ENCODE measurements at regions not wholly inside any gene's neighbourhood (a gene's known extent, or its start where the extent isn't known, plus 50 kb on each side); places are given as distances from the start of the nearest gene placed in this dataset.

DNA sequence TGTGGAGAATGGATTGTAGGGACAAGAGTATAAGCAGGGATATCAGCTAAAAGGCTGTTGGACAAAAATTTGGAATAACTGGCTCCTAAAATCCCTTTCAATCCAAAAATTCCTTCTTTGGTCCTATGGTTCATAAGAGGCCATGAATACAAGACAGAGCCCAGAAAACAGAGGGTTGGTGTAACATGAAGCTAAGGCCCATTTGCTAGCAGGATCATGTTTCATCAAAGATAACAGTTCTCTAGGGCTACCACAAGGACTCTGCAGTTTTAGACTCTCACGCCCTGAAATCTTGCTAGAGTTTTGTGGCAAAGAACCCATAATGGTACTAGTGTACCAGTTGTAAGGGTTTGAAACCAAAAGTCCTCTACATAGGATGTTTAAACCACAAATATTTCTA is 327.8 kb upstream of the TBX18 start:
- CTCF ChIA-PET, result no interaction called here
- POLR2A ChIA-PET, result no interaction called here

DNA sequence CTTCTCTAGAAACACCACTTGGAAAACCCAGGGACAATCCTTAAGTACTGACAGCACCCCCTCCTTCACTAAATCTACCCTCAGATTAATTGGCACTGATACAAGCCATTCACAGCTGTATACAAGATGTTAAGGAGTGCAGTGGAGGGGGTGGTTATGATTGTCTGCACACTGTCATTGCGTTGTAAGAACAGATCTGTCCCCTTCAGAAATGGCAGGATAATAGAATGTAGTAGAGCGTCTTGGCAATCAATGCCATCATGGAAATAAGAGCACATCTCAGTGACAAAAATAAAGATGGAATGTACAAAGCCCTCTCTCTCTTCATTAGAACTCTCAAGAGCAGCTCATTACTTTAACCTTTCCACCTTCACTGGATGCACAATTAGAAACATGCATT is 324.9 kb upstream of the TBX18 start:
- TF ChIP-seq, protein P1, sequence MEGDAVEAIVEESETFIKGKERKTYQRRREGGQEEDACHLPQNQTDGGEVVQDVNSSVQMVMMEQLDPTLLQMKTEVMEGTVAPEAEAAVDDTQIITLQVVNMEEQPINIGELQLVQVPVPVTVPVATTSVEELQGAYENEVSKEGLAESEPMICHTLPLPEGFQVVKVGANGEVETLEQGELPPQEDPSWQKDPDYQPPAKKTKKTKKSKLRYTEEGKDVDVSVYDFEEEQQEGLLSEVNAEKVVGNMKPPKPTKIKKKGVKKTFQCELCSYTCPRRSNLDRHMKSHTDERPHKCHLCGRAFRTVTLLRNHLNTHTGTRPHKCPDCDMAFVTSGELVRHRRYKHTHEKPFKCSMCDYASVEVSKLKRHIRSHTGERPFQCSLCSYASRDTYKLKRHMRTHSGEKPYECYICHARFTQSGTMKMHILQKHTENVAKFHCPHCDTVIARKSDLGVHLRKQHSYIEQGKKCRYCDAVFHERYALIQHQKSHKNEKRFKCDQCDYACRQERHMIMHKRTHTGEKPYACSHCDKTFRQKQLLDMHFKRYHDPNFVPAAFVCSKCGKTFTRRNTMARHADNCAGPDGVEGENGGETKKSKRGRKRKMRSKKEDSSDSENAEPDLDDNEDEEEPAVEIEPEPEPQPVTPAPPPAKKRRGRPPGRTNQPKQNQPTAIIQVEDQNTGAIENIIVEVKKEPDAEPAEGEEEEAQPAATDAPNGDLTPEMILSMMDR (IDR thresholded peaks at IDR 0.05; ENCODE audit: insufficient read depth, low read depth, low read length), result no peak
- no peak overlapping the region for H3K4me3 ChIP-seq (ENCODE audit: low read depth, low read length)
- CTCF ChIA-PET, result no interaction called here
- no peak for DNase-seq (ENCODE audit: low read depth)
- POLR2A ChIA-PET, result no interaction called here
- no peaks in the 10 kb centered on the region for H3K36me3 ChIP-seq (ENCODE audit: control insufficient read depth, insufficient read depth, low read length)
- no peaks in the 10 kb centered on the region for H3K27me3 ChIP-seq (ENCODE audit: control insufficient read depth, insufficient read depth, low read length)

More for the DNA sequence above, 327.8 kb upstream of the TBX18 start:
- no peak for DNase-seq (ENCODE audit: low read depth)
- Histone ChIP-seq H3K4me3 (ENCODE audit: low read depth, low read length) (no peak overlapping the region), H3K27me3 (ENCODE audit: control insufficient read depth, insufficient read depth, low read length) (no peaks in the 10 kb centered on the region), H3K36me3 (ENCODE audit: control insufficient read depth, insufficient read depth, low read length) (no peaks in the 10 kb centered on the region)
- TF ChIP-seq, protein P1 (IDR thresholded peaks at IDR 0.05; ENCODE audit: insufficient read depth, low read depth, low read length), result no peak

DNA sequence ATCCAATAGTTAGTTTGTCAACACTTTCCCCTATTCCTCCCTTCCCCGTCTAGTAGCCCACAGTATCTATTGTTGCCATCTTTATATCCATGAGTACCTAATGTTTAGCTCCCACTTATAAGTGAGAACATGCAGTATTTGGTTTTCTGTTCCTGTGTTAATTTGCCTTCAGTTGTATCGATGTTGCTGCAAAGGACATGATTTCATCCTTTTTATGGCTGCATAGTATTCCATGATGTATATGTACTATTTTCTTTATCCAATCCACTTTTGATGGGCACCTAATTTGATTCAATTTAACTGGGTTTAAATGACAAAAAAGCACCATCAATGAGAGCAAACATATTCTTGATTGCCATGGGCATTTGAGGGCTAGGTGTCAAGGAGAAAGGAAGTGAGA is 321.5 kb upstream of the TBX18 start:
- H3K27me3 ChIP-seq (ENCODE audit: control insufficient read depth, insufficient read depth, low read length), result no peaks in the 10 kb centered on the region
- H3K4me3 ChIP-seq (ENCODE audit: low read depth, low read length), result no peak overlapping the region
- ChIA-PET CTCF (no interaction called here), POLR2A (no interaction called here)
- no peak for DNase-seq (ENCODE audit: low read depth)
- TF ChIP-seq, protein P1 (IDR thresholded peaks at IDR 0.05; ENCODE audit: insufficient read depth, low read depth, low read length), result no peak
- H3K36me3 ChIP-seq (ENCODE audit: control insufficient read depth, insufficient read depth, low read length), result no peaks in the 10 kb centered on the region

DNA sequence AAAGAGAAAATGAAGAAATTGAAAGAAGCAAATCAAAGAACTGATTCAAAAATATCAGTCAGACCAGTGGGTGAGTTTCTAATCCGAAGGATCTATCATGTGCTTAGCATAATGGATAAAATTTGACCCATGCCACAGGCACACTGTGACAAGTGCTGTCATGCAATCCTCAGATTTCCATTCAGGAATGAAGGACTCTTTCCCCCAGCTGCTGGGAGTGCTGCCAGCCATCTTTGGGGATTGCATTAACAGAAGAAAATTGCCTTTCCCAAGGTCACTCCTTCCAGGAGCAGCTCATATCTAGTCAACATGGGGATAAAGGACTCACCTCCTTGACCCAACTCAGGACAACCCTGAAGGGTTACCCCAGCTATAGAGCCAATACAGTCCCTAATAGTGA is 316.7 kb upstream of the TBX18 start:
- POLR2A ChIA-PET, result no interaction called here

DNA sequence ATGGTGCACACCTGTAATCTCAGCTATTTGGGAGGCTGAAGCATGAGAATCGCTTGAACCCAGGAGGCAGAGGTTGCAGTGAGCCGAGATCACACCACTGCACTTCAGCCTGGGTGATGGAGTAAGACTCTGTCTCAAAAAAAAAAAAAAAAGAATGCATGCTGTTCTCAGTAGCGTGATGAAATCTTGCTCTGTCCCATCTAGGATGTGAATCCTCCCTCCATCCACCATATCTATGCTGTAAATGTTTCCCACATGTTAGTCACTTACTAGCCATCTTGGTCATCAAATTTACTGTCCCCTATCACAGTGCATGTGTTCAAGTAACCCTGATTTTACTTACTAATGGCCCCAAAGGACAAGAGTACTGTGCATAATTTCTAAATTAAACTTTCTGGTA is 315.4 kb upstream of the TBX18 start:
- DNase-seq (ENCODE audit: low read depth), result no peak
- POLR2A ChIA-PET, result no interaction called here
- Histone ChIP-seq H3K27me3 (ENCODE audit: control insufficient read depth, insufficient read depth, low read length) (no peaks in the 10 kb centered on the region), H3K36me3 (ENCODE audit: control insufficient read depth, insufficient read depth, low read length) (no peaks in the 10 kb centered on the region), H3K4me3 (ENCODE audit: low read depth, low read length) (no peak overlapping the region)
- TF ChIP-seq, protein P1 (IDR thresholded peaks at IDR 0.05; ENCODE audit: insufficient read depth, low read depth, low read length), result no peak
- CTCF ChIA-PET, result interaction anchor here (1.8 kb wide), 1 partner anchor 38 kb away, joined by 4 read pairs; no protein-coding TSS in a partner anchor

More for the DNA sequence above, 316.7 kb upstream of the TBX18 start:
- no peak overlapping the region for H3K4me3 ChIP-seq (ENCODE audit: low read depth, low read length)
- H3K36me3 ChIP-seq (ENCODE audit: control insufficient read depth, insufficient read depth, low read length), result no peaks in the 10 kb centered on the region
- no peak for DNase-seq (ENCODE audit: low read depth)
- CTCF ChIA-PET, result no interaction called here
- no peaks in the 10 kb centered on the region for H3K27me3 ChIP-seq (ENCODE audit: control insufficient read depth, insufficient read depth, low read length)
- TF ChIP-seq, protein P1 (IDR thresholded peaks at IDR 0.05; ENCODE audit: insufficient read depth, low read depth, low read length), result no peak

All from BJ (cell line).